ENCODE measurements at regions not wholly inside any gene's neighbourhood (a gene's known extent, or its start where the extent isn't known, plus 50 kb on each side); places are given as distances from the start of the nearest gene placed in this dataset.

GRCh38 chr17:77266891-77267341 lies 126.1 kb downstream of the SEC14L1 start:
- peak; percentile 13 for DNase-seq

GRCh38 chr17:77269696-77270681 lies 129.2 kb downstream of the SEC14L1 start:
- DNase-seq = no peak

GRCh38 chr17:77271411-77271810 lies 130.6 kb downstream of the SEC14L1 start:
- no peak for DNase-seq

- no peak for DNase-seq
Observed at GRCh38 chr17:77273397-77274085, 132.8 kb downstream of the SEC14L1 start.

GRCh38 chr17:77274096-77274845 lies 133.5 kb downstream of the SEC14L1 start:
- DNase-seq = no peak

- no peak for DNase-seq
Observed at GRCh38 chr17:77279448-77280303, 138.9 kb downstream of the SEC14L1 start.

- no peak for DNase-seq
Observed at GRCh38 chr17:77280304-77281121, 139.7 kb downstream of the SEC14L1 start.

GRCh38 chr17:77281122-77281903 lies 140.5 kb downstream of the SEC14L1 start:
- peak; percentile 42 for DNase-seq

- no peak for DNase-seq
Observed at GRCh38 chr17:77281904-77282367, 141.2 kb downstream of the SEC14L1 start.

- peak; percentile 10 for DNase-seq
Observed at GRCh38 chr17:77282524-77283515, 142.1 kb downstream of the SEC14L1 start.

- no peak for DNase-seq
Observed at GRCh38 chr17:77284023-77284617, 143.4 kb downstream of the SEC14L1 start.

GRCh38 chr17:77285594-77286390 lies 145.0 kb downstream of the SEC14L1 start:
- DNase-seq = no peak

GRCh38 chr17:77286391-77286640 lies 145.5 kb downstream of the SEC14L1 start:
- DNase-seq = no peak

- no peak for DNase-seq
Observed at GRCh38 chr17:77286641-77287431, 146.1 kb downstream of the SEC14L1 start.

GRCh38 chr17:77287432-77288068 lies 146.8 kb downstream of the SEC14L1 start:
- DNase-seq = no peak

- no peak for DNase-seq
Observed at GRCh38 chr17:77288115-77288619, 147.4 kb downstream of the SEC14L1 start.

Measured in activated CD4-positive, alpha-beta T cell treated with anti-CD3 and anti-CD28 coated beads, Interleukin-10, Interleukin-2, amounts not matched to agents 100 ng/mL and 50 ng/mL, durations not matched to agents 16 hours and 8 hours (primary cell).